Activated CD4-positive, alpha-beta T cell treated with anti-CD3 and anti-CD28 coated beads, Interleukin-2, amount 50 U/mL, for 16 hours (primary cell): ENCODE measurements at regions not wholly inside any gene's neighbourhood (a gene's known extent, or its start where the extent isn't known, plus 50 kb on each side); places are given as distances from the start of the nearest gene placed in this dataset.

Experiments
- DNase-seq: peaks from one replicate; pipeline ENCODE4 v3.0.0-alpha.2; 2020

DNA sequence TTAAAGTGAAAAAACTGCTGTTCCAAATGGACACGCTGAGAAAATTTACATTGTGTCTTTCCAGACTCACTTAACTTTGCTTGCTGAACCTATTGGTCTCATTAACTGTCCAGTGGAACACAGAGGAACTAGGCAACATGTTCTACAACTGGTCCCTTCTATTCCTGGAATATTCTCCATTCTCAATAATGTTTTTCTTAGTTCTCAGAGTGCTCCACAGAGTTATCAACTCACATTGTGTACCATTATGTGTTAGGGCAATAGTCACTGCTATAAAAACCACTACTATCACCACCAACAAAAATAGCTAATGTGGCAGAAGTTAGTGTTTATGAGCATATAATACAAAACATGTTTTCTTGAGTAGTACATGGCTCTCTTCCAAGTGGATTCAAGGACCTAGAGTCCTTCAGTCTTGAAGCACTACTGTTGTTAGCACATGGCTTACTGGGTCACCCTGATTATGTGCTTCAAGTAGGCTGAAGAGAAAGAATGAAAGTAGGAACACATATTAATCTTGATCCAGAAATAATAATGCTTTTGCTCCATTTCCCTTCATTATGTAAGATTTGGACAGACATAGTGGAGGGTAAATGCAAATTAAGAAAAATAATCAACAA, 865.3 kb upstream of the HS3ST1 start:
- no peak for DNase-seq

DNA sequence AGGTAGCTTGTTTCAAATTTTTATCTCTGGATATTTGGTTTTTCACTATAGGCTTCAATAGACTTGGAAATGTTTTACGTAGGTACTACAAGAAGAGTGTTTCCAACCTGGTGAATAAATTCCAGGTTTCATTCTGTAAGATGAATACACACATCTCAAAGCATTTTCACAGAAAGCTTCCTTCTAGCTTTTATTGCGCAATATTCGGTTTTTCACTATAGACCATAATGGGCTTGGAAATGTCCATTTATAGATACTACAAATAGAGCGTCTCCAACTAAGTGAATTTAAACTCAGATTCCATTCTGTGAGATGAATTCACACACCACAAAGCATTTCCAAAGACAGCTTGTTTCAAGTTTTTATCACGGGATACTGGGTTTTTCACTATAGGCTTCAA, 857.7 kb upstream of the HS3ST1 start:
- DNase-seq, result no peak

DNA sequence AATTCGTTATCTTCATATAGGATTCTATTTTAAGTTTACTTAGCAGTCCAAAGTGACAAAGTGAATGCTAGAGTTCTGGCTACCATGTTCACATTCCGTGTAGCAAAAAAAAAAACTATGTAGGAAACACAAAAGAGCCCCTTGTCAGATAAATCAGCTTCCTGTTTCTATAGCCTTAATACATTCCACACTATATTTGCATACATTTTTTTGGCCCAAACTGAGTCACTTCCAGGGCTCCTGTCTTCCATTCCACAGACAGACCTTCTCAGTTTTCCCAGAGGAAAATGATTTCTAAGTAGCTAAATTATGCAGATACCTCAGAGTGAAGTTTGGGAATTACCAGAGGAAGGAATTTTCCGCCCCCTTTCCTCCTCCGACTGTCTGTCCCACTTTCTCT, 841.9 kb upstream of the HS3ST1 start:
- no peak for DNase-seq

DNA sequence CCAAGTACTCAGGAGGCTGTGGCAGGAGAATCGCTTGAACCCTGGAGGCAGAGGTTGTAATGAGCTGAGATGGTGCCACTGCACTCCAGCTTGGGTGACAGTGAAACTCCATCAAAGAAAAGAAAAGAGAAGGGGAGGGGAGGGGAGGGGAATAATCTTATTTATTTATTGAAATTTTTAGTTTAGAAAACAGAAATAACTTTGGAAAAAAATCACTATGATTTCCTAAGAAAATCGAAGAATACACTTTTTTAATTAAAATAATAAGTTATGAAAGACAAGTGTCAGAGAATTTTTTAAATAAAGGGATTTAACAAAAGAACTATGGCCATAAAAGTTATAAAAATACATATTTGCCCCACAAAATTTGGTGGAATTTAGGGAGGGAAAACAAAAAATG, 836.9 kb upstream of the HS3ST1 start:
- DNase-seq, result no peak

DNA sequence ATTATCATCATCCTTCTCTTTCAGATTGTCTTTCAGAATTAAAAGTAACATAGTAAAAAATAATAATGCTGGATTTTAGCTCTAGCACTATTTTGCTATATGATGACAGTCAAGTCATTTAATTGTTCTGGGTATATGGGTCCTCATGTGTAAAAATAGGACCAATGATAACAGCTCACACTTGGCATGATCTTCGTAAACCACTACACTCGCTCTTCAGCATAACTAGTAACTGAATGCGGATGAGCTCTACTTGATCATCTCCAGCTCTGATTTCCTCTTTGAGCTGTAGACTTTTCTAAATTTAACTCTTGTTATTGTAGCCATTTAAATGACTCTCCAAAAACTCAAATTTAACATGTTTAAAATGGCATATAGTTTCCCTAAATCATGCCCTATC, 831.8 kb upstream of the HS3ST1 start:
- no peak for DNase-seq

DNA sequence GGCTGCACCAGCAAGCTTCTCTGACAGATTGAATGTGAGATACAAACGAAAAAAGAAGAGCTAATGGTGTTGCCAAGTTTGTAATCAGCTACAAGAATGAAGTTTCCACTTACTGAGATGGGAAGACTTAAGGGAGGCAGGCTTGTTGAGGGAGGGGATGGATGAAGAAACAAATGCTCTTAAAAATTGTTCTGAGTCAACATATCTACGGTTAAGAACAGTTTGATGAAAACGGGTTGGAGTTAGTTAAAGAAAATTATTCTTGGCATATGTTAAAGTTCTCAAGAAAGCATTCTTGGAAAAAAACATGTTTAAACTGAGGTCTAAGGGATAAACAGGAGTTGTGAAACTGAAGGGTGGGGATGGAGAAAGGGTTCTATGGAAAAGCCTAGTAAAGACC, 816.3 kb upstream of the HS3ST1 start:
- DNase-seq, result no peak

DNA sequence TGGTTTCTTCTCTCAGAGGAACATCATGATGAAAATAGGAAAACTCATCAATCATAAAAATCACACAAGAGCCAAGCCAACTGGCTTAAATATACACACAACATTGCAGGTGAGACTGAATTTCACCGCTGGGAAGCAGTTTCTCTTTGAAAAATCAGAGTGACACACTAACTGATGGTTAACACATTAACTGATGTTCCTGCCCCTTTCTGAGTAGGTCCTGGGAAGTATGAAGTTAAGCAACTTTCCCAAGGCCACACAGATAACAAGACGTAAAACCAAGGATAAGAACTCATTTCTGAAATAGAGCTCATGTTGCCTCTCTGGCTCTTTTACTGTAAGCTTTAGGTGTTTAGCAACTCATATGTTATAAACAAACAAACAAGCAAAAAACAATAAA, 813.7 kb upstream of the HS3ST1 start:
- DNase-seq, result no peak

DNA sequence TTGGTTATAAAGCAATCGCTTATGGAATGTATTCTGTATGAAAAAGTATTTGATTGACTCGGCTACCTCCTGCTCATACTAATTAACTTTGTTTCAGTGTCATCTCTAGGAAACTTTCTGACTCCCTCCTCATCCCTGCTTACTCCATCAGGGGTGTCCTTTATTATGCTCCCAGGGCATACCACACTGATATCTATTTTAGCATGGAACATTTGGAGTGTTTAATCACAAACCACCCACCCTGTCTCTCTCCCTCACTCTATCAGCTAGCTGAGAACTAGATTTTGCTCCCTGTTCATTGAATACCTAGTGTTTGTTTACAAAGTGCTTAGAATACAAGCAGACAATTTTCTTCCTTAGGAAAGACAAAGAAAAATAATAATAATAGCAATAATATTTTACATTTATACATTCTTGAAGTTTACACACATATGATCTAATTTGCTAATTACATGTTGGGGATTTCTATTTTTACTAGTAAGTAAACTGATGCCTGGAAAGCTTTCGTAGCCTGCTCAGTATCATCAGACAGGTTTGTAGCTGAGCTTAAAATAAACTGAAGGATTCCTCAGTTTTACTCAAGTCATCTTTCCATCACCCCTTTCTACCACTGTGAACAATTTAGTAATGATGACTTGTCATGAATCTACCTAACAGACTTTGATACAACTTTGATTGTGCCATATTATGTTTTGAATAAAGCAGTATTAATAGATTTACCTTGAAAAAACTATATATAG, 811.4 kb upstream of the HS3ST1 start:
- DNase-seq, result no peak

DNA sequence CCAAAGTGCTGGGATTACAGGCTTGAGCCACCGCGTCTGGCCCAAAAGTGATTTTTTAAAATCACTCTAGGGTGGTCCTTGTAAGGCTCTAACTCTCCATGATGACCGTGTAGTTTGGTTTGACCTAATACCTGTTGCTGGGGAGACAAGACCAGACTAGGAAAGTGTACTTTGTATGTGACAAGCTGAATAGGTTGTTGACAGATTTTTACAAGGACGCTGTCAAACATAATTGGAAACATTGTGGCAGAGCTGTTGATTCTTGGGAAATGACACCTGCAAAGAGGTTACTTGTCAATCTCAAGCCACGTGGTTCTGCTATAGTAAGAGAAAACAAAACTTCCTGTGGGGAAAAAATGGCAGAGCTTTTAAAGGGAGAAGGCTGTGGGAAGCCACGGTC, 802.4 kb upstream of the HS3ST1 start:
- no peak for DNase-seq

DNA sequence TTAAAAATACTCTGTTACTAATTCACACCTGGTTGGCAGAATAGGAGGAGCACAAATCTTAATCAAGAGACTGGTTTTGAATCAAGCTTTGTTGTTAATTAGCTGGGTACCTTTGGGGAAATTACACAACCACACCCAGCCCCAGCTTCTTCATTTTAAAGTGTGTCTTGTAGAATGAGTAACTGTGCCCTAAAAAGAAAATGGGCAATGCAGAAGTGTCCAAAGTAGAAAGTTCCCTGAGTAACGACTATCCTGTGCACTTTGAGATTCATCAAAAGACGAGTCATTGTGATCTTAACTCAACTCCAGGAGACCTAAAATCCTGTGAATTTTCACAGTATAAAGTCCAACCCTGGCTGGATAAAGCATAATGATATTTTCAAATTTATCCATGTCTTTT, 792.3 kb upstream of the HS3ST1 start:
- no peak for DNase-seq

DNA sequence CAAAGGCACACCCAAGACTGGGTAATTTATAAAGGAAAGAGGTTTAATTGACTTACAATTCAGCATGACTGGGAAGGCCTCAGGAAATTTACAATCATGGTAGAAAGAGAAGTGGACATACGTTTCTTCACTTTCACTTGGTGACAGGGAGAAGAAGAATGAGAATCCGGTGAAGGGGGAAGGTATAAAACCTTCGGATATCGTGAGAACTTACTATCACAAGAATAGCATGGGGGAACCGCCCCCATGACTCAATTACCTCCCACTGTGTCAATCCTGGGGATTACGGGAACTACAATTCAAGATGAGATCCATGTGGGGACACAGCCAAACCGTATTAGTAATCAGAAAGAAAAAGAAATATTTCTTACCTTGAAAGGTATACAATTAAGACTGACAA, 782.9 kb upstream of the HS3ST1 start:
- DNase-seq, result no peak

DNA sequence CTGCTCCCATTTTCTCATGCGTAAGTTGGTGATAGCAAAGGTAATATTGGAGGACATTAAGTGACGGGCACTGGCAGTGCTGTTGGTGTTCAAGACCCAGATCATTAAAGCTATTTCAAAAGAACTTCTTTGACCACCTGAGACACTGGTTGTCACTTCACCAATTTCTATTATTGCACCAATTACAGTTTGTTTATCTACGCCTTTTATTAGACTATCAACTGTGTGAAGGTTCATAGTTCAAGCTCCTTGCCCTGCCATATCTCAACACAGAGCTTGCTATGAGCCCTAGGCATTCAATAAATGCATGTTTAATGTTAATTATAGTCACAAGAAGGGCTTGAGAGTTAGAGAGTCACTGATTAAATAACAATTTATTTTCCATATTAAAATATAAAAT, 778.7 kb upstream of the HS3ST1 start:
- no peak for DNase-seq

DNA sequence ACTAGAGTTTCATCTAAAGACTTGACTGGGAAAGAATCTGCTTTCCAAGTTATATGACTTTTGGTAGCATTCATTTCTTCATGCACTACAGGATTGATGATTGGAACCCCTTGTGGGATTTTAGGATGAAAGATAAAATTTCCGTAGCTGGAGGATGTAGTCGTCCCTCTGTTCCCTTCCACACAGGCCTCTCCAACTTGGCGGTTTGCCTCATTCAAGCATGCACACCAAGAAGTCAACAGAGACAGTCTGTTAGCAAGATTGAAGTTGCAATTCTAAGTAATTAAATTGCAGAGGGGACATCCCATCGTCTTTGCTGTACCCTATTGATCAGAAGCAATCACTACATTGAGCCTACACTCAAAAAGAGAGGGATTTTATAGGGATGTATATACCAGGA, 777.4 kb upstream of the HS3ST1 start:
- DNase-seq, result no peak

DNA sequence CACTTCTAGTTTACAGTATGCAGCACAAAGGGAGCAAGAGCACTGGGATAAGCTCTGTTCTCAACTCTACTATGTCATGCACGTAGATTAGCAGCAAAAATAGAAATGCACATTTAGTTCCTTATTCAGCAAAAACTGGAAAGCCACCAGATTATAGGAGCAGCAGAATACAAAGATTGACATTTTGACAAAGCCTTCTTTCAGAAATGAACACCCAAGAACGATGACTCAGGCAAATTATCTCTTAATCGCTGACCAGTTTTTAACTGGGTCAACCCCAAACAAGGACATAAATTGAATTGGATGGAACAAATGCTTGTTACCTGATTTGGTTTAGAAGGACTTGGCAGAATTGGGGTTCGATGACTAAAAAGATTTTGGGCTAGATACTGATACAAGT, 775.3 kb upstream of the HS3ST1 start:
- DNase-seq, result no peak

DNA sequence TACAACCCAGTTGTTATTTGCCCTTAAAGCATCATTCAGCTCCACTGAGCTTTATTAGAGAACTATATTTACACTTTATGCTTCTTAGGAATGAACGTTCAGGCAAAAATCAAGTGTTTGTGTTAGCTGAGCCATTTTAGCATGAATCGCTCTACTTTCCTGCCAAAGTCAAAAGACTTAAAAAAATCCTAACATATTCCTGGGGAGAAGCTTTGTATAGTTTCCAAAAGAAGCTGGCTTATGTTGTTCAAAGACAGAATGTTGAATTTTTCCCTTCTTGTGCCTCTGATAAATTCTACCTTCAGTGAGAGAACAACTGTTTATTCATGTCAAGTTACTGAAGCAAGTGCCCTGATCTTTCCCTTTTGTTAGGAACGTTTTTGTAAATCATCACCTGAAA, 771.5 kb upstream of the HS3ST1 start:
- DNase-seq, result no peak

DNA sequence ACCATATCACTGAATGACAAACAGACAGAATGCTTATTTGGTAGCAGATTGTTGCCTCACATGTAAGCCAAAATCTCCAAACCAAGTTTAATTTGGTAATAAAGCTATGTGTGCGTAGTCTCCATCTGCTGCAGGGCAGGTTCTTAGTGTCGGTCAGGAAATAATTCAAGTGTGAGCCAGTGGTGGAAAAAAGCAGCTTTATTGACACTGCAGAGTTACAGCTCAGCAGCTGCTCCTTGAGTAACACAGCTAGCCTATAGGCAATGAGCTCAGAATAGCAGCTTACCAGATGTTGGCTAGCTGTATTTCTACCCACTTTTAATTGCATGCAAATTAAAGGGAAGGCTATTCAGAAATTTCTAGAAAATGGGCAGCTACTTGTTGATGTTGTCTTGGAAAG, 757.8 kb upstream of the HS3ST1 start:
- no peak for DNase-seq

DNA sequence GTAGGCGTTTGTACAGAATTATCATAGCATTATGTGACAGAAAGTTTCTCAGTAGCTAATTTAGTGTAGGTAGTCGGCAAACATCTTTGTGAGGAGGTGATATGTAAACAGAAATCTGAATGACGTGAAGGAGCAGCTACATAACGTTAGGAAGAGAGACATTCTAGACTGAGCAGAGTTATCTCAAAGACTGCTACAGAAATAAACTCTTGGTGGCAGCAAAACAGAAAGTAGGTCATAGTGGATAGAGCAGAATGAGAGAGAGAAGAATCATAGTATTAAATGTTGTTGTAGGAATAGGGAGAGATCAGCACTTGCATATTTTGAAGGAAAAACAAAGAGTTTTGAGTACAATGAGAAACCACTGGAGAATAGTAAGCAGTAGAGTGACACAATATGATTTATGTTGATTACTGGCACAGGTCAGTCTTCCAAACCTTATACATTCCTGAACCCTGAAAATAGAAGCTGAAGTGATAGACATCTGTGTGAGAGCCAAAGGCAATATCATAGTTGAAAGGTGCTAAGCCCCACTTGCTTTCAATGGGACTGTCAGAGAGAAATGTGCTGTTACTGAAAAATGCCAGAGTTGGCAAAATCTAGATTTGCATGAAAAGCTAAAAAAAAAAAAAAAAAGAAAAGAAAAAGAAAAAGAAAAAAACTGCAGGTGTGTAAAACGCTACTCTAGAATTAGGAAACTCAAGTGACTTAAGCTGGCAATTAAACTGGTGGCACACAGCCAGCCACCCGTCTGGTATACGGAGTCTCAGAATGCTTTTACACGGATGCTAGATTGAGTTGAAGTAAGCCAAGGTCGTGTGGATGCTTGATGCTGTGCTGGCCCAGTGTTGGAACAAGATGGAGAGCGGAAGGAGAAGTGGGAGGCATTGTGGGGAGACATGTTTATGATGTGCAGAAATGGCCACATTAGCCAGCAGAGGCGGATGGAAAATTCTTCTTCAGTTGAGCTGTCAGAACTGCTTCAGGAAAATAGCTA, 750.2 kb upstream of the HS3ST1 start:
- DNase-seq, result no peak

DNA sequence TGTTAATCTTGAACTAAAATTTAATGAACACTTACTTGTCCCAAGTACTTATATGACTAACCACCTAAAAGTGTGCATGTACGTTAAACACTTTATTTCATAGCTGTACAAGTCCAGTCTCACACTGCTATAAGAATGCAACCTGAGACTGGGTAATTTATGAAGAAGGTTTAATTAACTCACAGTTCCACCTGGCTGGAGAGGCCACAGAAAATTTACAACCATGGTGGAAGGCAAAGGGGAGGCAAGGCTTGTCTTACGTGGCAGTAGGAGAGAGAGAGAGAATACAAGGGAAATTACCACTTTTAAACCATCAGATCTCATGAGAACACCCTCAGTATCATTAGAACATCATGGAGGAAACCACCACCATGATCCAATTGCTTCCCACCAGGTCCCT, 748.7 kb upstream of the HS3ST1 start:
- no peak for DNase-seq

DNA sequence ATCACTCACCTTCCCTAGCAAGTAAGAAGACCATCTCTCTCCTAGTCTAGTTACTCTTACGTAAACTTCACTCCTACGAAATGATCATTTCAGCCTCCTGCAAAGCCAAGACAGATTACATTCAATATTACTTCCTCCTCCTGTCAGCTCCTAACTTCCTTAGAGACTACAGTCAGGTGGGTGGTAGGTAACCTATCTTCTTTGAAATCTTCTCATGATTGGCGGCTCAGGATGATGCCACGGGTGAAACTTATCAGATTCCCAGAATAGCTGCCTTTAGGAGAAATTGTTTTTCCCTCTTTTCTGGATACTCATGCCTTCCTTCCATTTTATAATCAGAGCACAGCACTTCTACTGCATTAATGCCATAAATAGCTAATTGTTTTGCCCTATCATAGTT, 744.8 kb upstream of the HS3ST1 start:
- DNase-seq, result no peak

DNA sequence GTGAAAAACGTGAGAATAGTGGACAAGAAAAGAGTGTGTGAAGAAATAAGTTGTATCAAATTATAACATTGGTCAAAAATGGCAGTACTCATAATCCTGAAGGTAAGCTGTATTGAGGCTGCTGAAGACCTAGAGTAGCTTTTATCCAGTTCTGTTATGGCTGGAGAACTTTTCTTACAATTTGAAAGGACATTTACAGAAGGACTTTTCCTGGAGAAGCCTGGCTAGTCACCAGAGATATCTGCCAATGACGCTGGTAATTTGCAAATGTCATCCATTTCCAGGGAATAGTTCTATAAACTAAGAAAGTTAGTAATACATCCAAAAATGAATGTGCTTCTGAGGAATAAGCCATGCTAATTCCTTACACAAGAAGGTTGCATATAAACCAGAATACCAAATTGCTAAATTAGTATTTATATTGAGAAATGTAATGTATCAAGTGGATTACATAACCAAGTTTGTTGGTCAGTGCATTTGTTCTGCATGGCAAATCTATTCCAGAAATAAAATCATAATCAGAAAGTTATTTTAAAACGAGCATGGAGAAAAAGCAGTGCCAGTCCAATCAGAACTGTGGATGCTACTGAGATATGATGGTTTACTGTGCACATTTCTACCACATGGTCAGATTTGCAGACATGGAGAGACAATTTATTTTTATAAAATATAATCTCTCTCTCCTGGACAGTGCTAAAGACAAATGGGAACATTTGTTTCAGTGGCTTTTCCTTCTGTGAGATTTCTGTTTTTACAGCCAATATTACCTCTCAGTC, 743.7 kb upstream of the HS3ST1 start:
- DNase-seq, result no peak

DNA sequence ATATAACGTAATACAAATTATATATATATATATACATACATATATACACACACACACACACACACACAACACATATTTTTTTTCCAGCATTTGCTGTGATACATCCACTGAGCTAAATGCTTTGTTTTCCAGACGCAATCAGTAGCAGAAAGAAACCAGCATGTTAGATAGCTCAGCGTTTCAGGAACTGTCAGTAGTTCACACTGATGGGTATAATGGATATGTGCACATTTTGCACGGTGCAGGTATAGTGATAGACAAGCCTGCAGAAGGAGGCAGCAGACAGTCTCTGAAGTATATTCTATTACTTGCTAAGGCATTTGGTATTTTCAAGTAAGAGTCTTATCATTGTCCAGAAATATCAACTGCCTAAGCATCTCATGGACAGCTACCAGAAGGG, 741.6 kb upstream of the HS3ST1 start:
- DNase-seq, result no peak

DNA sequence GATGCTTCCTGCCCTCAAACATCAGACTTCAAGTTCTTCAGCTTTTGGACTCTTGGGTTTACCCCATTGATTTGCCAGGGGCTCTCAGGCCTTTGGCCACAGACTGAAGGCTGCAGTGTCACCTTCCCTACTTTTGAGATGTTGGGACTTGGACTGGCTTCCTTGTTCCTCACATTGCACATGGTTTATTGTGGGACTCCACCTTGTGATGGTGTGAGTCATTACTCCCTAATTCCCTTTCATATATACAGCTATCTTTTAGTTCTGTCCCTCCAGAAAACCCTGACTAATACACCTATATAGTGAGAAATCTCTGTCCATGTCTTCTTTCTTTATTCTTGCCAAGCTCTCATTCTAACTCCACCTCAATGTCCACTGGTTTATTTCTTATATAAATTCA, 736.9 kb upstream of the HS3ST1 start:
- no peak for DNase-seq

DNA sequence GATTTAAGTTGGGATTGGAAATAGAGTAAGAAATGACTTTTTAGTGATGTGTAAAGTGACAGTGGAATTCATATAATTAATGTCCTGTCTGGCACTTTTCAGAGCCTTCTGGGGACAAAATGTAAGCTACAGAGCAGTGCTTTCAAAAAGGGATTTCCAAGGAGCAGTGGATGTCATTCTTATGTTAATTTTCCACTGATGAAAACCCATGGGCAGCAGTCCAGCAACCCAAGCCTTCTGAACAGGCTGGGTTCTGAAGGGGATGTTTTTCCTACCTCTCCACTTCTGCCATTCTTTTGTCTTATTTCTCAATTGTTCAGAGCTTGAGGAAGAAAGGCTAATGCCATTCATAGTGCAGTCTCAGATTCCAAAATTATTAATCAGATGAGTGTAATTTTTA, 717.6 kb upstream of the HS3ST1 start:
- no peak for DNase-seq
